Left lung (tissue), 4 donors: ENCODE measurements at regions not wholly inside any gene's neighbourhood (a gene's known extent, or its start where the extent isn't known, plus 50 kb on each side); places are given as distances from the start of the nearest gene placed in this dataset.

ENCODE experiments used
- ATAC-seq: fragments of 200-7000 bp; cut with Tn5 transposase; one replicate; pipeline ENCODE4 v1.9.1; 2020; ENCODE audit warnings: moderate library complexity
- DNase-seq, 4 donors: peaks; one replicate each; pipeline ENCODE4 v3.0.0-alpha.2; 2013 to 2020
- H3K27ac ChIP-seq, 2 donors: fragments of 200-600 bp; sonication (generic) in 1 of 2; one replicate each; pipeline versions ENCODE4 v1.5.0 to v1.8.0; 2020 to 2021
- H3K27me3 ChIP-seq, 2 donors: fragments of 200-600 bp; sonication (generic) in 1 of 2; one replicate each; pipeline versions ENCODE4 v1.5.0 to v1.8.0; 2020 to 2021
- H3K36me3 ChIP-seq, 2 donors: fragments of 200-600 bp; sonication (generic) in 1 of 2; one replicate each; pipeline versions ENCODE4 v1.5.0 to v1.8.0; 2020 to 2021
- H3K4me1 ChIP-seq, 2 donors: fragments of 200-600 bp; one replicate each; pipeline ENCODE4 v1.8.0; 2021
- H3K4me3 ChIP-seq, 2 donors: fragments of 200-600 bp; sonication (generic) in 1 of 2; one replicate each; pipeline versions ENCODE4 v1.5.0 to v1.8.0; 2020 to 2021; ENCODE audit warnings: mild to moderate bottlenecking in 1 of 2
- H3K9me3 ChIP-seq, 2 donors: fragments of 200-600 bp; sonication (generic) in 1 of 2; one replicate each; pipeline versions ENCODE4 v1.5.0 to v1.8.0; 2020 to 2021
- intact Hi-C, 2 donors: fragments of 100-400 bp; cut with DNase I; formaldehyde crosslinking; loops; one replicate each; pipeline versions ENCODE4 v1.11.2 to v1.14.2; 2022
- TF ChIP-seq, protein P1 (sequence below), 2 donors: fragments of 200-600 bp; sonication (generic) in 1 of 2; IDR thresholded peaks; one replicate each; pipeline versions ENCODE4 v1.5.0 to v1.8.0; 2021; ENCODE audit warnings: antibody characterized with exemption in 2 of 2
- donor health status: DM: no; HTN: yes; CAD: no.
- donor health status: DM: no; HTN: no; CAD: no.

DNA sequence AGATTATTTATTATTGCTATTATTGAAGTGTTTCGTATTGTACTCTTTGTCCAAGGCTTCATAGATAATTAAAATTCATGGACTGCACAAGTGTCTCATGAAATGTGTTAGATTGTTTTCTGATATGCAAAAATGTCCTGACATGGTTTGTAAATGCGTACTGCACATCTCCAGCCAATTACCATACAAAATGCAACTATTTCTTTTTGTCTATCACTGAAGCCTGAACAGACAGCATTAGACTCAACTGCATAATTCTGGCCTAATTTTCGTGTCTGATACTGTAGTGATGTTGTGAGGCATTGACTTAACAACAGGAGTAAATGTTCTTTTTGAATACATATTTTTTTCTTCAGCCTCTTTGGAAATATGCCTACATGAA is 498.2 kb upstream of the CD180 start:
- no peak for ATAC-seq
- TF ChIP-seq, protein P1, sequence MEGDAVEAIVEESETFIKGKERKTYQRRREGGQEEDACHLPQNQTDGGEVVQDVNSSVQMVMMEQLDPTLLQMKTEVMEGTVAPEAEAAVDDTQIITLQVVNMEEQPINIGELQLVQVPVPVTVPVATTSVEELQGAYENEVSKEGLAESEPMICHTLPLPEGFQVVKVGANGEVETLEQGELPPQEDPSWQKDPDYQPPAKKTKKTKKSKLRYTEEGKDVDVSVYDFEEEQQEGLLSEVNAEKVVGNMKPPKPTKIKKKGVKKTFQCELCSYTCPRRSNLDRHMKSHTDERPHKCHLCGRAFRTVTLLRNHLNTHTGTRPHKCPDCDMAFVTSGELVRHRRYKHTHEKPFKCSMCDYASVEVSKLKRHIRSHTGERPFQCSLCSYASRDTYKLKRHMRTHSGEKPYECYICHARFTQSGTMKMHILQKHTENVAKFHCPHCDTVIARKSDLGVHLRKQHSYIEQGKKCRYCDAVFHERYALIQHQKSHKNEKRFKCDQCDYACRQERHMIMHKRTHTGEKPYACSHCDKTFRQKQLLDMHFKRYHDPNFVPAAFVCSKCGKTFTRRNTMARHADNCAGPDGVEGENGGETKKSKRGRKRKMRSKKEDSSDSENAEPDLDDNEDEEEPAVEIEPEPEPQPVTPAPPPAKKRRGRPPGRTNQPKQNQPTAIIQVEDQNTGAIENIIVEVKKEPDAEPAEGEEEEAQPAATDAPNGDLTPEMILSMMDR (IDR thresholded peaks at IDR 0.05): no peak
- H3K4me3 ChIP-seq: no peak overlapping the region
- DNase-seq: no peak
- peak overlapping the region in 1 of 2 donors; percentile 43 for H3K27ac ChIP-seq
- H3K9me3 ChIP-seq: no peaks in the 10 kb centered on the region
- no peaks in the 10 kb centered on the region for H3K4me1 ChIP-seq
- H3K27me3 ChIP-seq: no peaks in the 10 kb centered on the region
- intact Hi-C loops: no loop called here
- H3K36me3 ChIP-seq: no peaks in the 10 kb centered on the region

DNA sequence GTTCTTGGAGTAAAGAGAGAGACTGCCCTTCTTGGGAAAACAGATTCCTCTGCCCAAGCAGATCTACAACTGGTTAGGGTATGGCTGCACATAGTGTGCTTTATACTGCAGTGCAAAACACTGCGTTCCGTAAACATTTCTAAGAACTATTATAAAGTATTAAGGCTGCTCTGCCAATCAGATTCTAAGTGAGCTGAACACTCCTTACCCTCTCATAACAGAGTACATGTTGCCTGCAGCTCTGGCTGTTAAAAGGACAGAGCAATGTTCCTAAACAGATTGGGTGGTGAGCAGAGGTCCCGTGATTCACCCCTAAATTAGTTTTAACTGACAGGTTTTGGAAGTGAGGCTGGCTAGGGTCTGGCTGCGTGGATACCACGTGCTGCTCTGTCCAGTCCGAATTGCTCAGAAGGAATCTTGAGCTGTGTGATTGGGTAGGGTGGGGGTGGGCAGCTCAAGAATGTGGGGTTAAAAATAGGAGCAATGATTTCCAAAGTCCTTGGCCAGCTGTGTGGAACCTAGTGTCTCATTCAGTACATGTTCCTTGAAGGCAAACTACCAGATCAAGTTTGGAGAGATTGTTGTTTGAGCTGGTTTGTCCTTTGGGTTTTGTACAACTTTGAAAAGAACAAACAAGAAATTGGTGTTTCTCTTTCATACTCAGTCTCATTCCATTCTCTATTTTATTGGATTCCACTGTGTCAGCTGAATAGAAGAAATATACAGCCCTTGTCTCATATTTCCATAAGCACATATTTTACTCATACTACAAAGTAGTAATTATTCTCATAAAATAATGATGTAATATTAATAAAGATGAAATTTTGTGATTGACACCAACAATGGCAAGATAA is 497.6 kb upstream of the CD180 start:
- TF ChIP-seq, protein P1 (IDR thresholded peaks at IDR 0.05): no peak
- peak in 3 of 4 donors; percentile 14 to 52 (median 26) for DNase-seq
- Histone ChIP-seq H3K27me3 (no peaks in the 10 kb centered on the region), H3K36me3 (no peaks in the 10 kb centered on the region), H3K4me3 (no peak overlapping the region), H3K4me1 (no peaks in the 10 kb centered on the region), H3K9me3 (no peaks in the 10 kb centered on the region), H3K27ac (peak overlapping the region in 1 of 2 donors; percentile 43)
- intact Hi-C loops: no loop called here
- ATAC-seq: peak; percentile 95

- intact Hi-C loops: no loop called here
- H3K4me1 ChIP-seq: no peaks in the 10 kb centered on the region
- no peaks in the 10 kb centered on the region for H3K27me3 ChIP-seq
- no peak overlapping the region for H3K4me3 ChIP-seq
- no peaks in the 10 kb centered on the region for H3K36me3 ChIP-seq
- TF ChIP-seq, protein P1 (IDR thresholded peaks at IDR 0.05): no peak
- no peak for DNase-seq
- ATAC-seq: no peak
- H3K27ac ChIP-seq: no peak overlapping the region
- H3K9me3 ChIP-seq: peaks cover 0 to 2% of the 10 kb centered on the region in 2 donors
Observed at GRCh38 chr5:67686746-67687145, 490.1 kb upstream of the CD180 start.

GRCh38 chr5:67681703-67682102 is 485.1 kb upstream of the CD180 start:
- Histone ChIP-seq H3K27ac (no peak overlapping the region), H3K4me1 (no peaks in the 10 kb centered on the region), H3K4me3 (no peak overlapping the region), H3K27me3 (no peaks in the 10 kb centered on the region), H3K36me3 (no peaks in the 10 kb centered on the region), H3K9me3 (no peaks in the 10 kb centered on the region)
- DNase-seq (no peak), ATAC-seq (no peak)
- intact Hi-C loops: no loop called here
- TF ChIP-seq, protein P1 (IDR thresholded peaks at IDR 0.05): no peak

DNA sequence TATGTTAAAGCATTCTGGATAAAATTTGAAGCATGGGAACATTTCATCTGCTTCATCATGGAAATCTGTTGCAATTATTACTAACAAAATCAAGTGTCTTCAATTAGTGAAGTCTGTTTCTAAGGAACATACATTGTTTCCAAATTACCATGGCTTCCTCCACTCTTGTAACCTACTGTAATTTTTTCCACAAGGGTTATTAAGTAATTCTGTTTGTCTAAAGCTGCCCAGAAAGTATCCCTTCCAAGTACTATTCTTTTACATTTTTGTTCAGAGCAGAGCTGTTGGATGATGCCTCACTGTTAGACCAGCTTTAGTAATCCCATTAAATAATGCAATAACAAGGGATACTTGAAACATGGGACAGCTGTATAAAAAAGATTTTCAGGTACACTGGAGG is 483.5 kb upstream of the CD180 start:
- Histone ChIP-seq H3K27ac (no peak overlapping the region), H3K36me3 (no peaks in the 10 kb centered on the region)
- peak; percentile 43 for ATAC-seq

More for the DNA sequence above, 483.5 kb upstream of the CD180 start:
- Histone ChIP-seq H3K9me3 (no peaks in the 10 kb centered on the region), H3K4me3 (no peak overlapping the region), H3K4me1 (no peaks in the 10 kb centered on the region), H3K27me3 (no peaks in the 10 kb centered on the region)
- peak in 1 of 4 donors; percentile 8 for DNase-seq
- TF ChIP-seq, protein P1 (IDR thresholded peaks at IDR 0.05): no peak
- intact Hi-C loops: no loop called here
